NOMO-1 (cell line): ENCODE measurements at regions not wholly inside any gene's neighbourhood (a gene's known extent, or its start where the extent isn't known, plus 50 kb on each side); places are given as distances from the start of the nearest gene placed in this dataset.

Source experiments
- DNase-seq, 2 experiments: peaks; one replicate each; lab custom pipeline; 2025; ENCODE audit not compliant: unreplicated experiment in 2 of 2; lab: John Stamatoyannopoulos, UW

GRCh38 chr2:216922175-216922780, 62.4 kb upstream of the TNP1 start:
- no peak for DNase-seq

- no peak for DNase-seq
Observed at GRCh38 chr2:216920937-216921456, 61.1 kb upstream of the TNP1 start.

GRCh38 chr2:216920143-216920876, 60.4 kb upstream of the TNP1 start:
- no peak for DNase-seq

GRCh38 chr2:216918088-216918680, 58.3 kb upstream of the TNP1 start:
- no peak for DNase-seq

- no peak for DNase-seq
Observed at GRCh38 chr2:216916956-216917650, 57.2 kb upstream of the TNP1 start.

GRCh38 chr2:216915557-216916150, 55.8 kb upstream of the TNP1 start:
- DNase-seq: no peak

- no peak for DNase-seq
Observed at GRCh38 chr2:216914491-216914890, 54.6 kb upstream of the TNP1 start.

- no peak for DNase-seq
Observed at GRCh38 chr2:216911886-216912285, 52.0 kb upstream of the TNP1 start.

GRCh38 chr2:216911008-216911407, 51.1 kb upstream of the TNP1 start:
- DNase-seq: no peak

- DNase-seq: no peak
Observed at GRCh38 chr2:216909541-216910210, 49.8 kb upstream of the TNP1 start.
